Activated CD4-positive, CD25-positive, alpha-beta regulatory T cell treated with anti-CD3 and anti-CD28 coated beads, Interleukin-2, amount 50 U/mL, for 24 hours (primary cell): ENCODE measurements at regions not wholly inside any gene's neighbourhood (a gene's known extent, or its start where the extent isn't known, plus 50 kb on each side); places are given as distances from the start of the nearest gene placed in this dataset.

Experiments used
- ATAC-seq, 2 donors: fragments of 150-1000 bp; cut with Tn5 transposase; one replicate each; pipeline ENCODE4 v1.10.0; 2021; ENCODE audit warnings: mild to moderate bottlenecking in 1 of 2, moderate library complexity in 1 of 2

DNA sequence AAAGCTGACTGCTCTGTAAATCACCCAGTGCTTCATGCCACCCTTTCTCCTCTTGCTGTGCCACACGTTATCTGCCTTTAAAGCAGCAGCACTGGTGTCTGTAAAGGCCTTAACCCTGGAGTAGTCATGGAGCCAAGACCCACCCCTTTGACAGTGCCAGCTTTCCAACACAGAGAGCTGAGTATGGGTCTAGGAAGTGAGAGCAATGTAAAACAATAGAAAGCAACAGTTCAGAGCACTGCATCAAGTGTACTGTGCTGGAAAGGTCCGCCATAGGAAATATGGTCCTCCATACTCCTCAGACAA, 139.5 kb downstream of the DAD1 start:
- no peak for ATAC-seq

DNA sequence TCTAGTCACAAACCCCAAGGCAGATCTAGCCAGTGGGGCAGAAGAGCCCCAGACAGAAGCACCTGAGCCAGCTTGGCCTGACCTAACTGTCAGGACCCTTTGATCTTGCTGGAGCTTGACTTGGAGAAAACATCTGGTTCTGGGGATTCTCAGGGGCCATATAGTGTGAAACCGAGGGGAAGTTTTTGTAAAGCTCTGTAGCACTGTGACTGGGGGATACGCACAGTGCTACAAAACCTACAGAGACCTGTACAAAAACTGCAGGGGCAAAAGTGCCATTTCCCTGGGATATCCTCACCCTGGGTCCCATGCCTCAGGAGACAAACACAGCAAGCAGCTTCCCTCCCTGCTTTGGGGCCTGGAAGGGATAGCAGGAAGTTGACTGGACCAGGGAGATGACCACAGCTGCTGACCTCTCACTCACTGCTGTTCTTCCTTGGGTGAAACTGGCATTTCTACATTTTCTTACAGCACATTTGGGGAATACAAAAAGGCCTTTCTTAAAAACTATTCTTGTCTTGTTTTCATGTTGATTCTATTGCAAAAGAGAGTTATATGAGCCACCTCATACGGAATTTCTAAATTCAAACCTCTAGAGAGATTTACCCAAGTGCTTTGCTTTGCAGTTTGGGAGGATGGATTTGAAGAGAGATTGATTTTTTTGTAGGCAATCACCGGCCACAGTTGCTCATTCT, 140.0 kb downstream of the DAD1 start:
- peak in 1 of 2 donors; percentile 20 for ATAC-seq

DNA sequence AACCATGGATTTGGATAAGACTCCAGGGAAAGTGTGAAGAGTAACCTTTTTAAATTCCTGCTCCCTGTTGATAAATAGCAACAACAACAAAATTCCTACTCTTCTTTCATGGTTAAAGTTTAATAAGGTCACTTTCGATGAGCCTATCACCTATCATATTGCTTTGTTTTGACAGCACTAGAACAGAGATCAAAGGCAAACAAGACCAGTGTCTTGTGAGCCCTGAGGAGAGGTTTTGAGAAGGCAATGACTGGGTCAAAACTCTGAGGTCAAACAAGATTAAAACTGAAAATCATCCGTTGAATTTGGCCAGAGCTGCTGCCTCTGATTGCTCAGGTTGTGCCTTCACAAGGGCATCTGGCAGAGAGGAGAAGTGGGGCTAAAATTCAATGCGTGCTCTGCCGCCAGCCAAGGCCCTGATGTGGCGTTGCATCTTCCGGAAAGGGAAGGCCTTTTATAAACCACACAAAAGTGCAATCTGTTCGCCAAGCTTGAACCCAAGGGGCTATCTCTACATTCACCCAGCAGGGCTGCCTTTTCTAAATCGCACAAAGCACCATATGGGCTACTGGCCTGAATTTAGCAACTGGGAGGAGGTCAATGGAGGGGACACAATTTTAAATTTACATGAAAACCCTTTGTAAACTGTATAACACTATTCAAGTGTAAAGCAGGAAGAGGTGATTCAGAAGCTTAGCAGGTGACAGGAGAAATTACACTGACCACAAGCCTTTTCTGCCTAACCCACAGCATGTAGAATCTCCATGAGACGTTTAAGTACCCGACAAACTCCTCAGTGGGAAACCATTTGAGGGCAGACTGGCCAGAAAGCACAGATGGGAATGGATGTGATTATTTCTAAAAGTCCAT, 140.8 kb downstream of the DAD1 start:
- ATAC-seq = no peak

DNA sequence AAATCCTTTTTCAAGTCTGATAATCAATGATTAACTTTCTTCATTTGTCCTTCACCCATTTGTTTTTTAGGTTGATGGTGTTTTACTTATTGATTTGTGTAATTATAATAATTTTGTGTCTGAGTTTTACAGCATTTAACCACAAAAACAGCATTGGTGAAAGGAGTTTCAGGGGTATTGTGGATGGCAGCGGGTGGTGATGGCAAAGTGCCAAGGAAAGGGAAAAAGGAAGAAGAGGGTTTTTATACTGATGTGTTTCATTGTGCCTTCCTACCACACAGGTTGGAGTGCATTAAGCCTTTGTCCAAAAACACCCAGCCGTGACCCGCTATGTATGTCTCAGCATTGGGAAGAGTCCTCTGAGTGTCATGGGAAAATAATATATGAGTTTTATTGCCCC, 150.3 kb downstream of the DAD1 start:
- ATAC-seq = no peak

DNA sequence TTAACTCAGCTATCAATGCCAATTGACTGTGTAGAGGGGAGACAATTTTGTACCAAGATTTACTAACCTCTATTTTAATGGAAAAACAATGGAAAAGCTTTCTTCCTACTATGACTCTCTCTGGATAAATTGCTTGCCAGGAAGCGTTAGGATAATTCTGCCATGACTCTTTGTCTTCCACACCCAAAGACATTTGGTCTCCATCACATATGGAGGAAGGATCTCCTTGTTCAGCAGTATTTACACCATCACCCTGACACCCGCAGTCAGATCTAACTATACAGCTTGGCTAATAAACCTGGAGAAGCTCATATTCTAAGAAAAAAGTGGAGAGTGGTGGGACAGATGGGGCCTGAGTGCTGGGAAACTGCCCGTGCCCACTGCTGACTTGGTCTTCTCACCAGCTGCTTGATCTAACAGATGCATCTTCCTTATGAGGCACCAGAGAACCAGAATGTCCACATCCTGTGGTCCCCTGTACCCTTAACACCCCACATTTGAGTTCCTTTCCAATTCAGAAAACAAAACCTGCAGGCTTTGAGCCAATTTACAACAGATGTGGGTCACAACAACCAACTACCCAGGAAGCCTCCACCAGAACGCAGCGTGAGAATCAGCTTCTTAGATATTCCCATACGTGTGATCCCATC, 154.0 kb downstream of the DAD1 start:
- no peak for ATAC-seq

DNA sequence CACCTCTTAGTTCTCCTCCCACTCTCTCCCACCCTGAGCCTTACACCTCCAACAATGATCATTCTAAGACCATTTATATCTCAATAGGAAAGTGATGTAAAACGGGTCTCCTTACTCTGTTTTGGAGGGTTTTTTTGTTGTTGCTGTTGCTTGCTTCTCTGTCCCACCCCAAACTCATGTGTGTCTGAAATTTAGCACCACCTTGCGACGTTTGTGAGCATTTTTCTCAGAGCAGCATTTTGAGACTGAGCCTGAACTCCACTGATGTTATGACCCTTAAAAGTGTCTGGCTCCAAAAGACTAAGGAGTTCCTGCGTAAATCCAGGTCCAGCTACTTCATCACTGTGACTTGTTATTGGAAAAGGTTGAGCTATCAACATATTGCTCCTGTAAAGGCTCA, 155.0 kb downstream of the DAD1 start:
- no peak for ATAC-seq

DNA sequence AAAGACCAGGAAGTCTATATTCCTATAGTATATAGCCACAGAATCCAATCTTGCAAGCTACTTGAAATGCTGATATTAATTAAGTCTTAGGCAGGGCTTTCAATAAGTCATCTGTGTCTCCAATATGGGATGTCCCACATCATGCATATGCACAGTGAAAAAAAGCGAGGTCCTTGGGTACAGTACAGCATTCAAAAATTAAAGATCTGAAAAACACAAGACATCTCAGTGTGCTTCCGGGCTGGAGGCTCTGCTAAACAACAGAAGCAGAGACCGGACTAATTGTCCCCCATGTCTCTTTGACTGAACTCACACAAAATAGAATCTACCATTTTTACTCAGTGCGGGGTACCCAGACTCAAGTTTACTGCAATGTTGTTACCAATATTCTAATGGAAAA, 156.0 kb downstream of the DAD1 start:
- no peak for ATAC-seq

DNA sequence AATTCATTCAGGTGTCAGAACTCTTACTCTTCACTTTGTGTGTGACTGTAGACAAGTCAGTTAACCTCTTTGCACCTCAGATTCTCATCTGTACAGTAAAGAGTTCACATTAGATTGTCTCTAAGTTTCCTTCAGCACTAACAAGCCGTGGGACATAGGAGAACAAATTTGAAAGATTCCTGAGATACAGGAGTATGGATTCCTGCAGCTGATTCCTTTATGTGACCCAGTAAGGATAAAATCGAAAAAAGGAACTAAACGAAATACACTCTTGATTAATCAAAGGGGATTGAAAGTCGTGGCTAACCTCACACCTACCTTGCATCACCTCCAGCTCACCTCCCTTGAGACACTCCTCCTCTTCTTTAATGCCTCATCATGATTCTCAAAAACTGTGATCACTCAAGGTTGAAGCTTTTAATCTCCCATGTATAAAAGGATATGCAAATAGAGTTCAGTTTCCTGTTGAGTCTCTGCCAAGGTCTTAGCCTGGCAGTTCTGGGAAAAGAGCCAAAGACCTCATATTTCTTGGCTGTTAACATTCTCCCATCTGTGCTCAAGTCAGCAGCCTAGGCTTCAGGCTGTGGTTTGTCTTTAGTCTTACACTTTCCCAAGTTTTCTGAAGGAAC, 156.6 kb downstream of the DAD1 start:
- ATAC-seq = no peak

DNA sequence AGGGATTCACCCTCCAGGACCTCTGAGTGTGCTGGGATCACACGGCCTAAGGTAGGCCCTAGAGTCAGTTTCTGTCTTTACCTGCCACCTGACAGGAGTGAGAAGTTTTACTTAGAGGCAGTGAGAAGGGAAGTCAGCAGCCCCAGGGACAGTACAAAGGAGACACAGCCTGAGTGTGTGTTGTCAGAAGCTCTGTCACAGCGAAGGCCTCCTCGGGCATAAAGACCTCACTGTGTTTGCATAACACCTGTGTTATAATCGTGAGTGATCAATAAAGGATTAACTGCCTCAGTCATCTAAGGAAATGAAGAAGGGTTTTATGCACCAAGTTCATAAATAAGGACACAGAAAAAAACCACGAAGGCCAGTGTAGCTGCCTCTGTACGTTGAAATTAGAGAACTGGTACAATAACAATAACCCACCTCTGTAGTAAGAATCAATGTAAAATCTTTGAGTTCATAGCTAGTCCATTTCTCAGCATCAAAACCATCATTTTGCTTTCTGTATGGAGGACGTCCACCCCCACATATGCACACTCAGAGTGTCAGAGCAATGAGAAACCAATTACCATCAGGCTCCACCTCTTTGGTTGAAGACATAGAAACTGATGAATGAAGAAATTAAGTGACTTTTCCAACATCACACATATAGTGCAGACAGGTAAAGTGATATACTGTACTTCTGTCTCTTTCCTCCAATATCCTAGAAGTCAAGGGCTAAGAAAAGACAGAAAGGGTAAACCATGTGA, 159.3 kb downstream of the DAD1 start:
- ATAC-seq = no peak

DNA sequence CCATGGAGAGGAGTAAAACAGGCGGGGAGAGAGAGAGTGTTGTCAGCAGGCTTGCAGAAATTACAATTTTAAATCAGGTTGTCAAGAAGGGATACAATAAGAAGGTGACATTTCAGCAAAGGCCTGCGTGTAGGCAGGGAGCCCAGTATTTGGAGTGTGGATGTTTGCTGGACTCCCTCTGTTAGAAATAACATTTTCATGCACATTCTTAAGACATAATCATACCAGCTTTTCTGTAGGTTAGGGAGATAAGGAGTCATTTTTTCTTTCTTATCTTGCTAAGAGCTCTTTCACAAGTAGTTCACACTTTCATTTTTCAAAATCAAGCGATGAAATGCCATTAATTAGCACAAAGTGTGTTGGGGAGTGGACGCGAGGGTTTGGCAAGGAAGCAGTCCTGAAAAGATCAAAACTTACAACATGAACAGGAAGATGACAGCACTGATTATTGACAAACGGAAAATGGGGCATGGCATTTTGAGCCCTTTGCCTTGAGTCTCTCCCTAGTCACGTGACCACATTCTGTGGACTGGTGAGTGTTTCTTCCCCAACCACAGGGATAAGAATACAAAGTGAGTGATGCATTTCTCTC, 160.2 kb downstream of the DAD1 start:
- no peak for ATAC-seq

DNA sequence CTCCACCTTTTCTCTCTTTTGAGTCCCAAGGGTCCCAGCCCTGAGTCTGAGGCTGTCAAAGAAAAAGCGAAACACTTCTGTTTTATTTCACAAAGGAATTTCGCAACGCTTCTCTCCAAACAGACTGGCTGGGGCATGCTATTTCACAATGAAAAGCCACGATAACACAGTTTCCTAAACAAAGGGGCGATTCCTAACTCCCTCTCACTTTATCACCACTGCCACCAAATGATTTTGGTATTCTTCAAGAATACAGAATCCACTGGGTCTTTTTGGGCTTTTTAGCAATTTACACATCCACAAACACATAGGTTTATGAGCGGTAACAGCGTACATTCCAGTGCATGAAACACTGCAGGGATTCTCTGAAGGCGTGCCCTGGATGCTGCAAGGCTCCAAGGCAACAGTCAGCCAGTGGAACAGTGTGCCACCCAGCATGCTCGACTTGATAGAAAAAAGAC, 161.2 kb downstream of the DAD1 start:
- no peak for ATAC-seq

DNA sequence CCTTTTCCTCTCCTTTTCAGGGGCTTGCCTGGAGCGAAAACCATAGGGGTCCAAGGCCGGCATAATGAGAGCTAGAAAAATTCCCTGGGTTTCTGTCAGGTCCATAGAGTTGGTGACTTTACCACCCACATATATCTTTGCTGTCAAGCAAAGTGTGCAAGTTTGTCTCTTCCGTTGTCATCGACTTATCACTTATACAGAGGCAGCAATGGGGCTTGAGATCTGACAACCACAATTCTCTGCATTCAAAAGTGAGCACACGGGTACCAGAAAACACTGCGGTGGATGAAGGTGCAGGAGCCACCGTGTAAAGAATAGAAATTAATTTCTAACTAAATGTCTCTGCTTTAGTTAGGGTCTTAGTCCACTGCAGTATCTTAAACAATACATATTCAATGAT, 162.3 kb downstream of the DAD1 start:
- no peak for ATAC-seq

DNA sequence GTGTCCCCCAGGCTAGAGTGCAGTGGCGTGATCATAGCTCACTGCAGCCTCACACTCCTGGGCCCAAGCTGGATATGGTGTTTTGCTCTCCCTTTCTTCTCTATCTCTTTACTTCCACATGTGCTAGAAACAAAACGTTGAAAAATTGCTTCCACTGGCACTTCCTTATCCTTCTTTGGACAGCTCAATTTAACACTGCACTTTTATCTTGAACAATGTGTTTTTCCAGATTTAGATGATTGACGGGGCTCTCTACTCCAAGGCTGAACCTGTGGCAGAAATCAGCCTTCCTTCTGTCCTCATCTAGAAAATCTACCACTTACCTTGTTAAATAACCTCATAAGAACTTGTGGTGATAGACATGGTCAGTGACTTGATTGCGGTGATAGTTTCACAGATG, 165.1 kb downstream of the DAD1 start:
- ATAC-seq = no peak

DNA sequence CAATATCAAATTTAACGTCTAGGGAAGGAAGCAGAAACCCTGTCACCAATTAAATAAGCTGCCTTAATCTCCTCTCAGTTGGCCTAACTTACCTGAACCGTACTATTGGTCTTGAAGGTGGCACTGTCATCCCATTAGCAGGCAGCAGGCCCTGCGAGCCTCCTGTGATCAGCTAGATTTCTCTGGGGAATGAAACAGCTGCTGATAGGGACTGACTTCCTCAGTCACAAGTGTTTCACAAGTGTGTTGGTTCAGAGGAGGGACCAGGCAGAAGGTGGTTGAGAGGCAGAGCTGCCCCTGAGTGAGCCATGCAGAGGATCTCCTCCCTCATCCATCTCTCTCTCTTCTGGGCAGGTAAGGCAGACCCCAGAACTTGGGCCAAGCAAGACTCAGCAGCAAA, 166.8 kb downstream of the DAD1 start:
- ATAC-seq = no peak

DNA sequence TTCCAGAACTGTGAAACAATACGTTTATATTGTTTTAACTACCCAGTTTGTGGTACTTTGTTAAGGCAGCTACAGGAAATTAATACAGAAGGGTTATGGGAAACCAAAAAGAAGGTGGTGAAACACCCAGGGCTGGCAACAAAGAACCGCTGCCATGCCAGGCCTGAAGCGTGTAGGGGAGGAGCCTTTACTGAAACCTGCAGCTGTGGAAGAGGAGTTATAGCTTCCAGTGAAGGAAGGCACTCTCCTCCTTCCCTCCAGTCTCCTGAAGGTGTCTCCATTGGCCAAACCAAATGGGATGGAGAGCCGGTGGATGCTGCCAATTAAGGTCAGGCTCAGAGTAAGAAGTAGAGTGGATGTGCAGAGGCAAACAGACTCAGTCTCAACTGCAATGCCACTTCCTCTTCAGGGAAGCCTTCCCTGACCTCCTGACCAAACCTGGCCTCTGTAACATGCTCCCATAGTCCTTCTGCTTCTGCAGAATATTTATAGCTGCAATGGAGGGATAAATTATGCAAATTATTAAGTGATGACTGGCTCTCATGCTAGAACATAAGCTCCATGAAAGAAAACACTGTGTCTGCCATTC, 168.3 kb downstream of the DAD1 start:
- ATAC-seq = no peak

DNA sequence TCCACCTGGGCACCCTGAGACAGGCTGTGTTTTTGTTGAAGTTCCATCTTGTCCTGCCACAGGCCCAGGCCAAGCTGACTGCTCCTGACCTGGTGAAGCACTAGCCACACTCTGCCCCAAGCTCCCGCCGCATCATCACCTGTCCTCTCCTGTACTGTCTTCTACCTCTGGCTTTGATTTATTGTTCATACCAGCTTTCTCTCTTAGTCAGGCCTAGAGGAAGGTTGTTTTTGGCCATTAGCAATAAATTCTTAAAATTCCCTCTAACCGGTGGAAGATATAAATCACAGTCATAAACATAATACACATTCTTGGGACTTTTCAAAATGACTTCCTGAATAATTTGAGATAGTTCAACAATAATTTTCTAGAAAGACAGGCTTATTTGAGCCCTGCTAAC, 169.4 kb downstream of the DAD1 start:
- ATAC-seq = no peak

DNA sequence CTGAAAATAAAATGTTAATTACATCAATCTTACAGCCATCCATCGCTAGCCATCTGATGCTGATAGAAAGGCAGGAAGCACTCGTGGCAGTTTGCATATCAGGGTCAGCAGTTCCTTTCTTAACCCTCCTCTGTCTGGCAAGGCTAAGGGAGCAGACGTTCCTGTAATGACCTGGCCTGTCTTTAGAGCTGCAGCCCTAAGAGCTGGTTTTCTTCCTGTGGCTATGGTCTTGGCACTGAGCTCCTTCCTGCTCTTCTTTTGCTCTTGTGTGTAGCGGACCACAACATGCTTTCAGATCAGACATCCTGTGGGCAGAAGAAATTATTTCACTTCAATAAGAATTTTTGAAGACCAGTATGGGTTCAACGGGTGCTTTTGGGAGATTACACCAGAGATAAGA, 170.4 kb downstream of the DAD1 start:
- no peak for ATAC-seq

DNA sequence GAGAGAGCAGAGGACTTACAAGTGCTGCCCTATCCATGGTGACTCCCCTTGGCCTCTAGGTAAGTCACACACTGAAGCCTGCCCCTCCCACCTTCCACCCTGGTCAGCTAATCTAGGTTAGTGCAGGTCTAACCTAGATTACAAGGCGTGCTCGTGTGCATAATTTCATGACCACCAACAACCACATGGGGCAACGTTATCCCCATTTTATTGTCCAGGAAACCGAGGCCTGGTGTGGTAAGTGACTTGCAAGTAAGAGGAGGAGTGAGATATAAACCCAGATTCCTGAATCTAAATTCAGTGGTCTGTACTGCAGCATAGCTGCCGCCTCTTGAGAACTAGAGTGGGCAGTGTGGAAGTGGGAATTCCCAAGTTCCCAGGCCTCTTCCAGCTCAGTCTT, 171.1 kb downstream of the DAD1 start:
- ATAC-seq = no peak

DNA sequence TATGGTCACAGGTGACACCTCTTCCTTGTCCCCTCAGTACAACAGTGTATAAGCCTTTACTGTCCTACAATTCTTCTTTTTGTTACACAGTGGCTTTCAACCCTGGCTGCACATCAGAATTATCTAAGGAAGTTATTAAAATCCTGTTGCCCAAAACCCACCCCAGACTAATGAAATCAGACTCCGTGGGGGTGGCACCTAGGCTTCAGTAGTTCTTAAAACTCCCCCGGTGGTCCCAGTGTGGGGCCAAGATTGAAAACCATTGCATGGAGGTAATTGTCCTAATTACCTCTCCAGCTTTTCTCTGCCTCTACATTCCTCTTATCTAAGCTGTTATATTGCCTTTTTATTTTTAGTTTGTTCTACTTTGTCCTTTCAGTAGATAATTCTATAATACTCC, 172.8 kb downstream of the DAD1 start:
- ATAC-seq = no peak

DNA sequence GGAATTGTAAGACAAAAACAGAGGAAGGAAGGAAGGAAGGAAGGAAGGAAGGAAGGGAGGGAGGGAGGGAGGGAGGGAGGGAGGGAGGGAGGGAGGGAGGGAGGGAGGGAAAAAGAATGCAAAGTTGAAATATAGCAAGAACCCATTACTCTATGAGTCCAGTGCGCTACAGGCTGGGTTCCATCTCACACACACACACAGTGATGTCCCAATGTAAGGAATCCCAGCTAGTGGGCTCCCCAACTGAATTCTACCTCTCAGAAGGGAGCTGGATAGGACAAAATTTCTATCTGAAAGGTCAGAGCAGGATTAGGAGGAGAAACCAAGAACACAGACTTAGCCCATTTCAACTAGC, 173.4 kb downstream of the DAD1 start:
- ATAC-seq = no peak

DNA sequence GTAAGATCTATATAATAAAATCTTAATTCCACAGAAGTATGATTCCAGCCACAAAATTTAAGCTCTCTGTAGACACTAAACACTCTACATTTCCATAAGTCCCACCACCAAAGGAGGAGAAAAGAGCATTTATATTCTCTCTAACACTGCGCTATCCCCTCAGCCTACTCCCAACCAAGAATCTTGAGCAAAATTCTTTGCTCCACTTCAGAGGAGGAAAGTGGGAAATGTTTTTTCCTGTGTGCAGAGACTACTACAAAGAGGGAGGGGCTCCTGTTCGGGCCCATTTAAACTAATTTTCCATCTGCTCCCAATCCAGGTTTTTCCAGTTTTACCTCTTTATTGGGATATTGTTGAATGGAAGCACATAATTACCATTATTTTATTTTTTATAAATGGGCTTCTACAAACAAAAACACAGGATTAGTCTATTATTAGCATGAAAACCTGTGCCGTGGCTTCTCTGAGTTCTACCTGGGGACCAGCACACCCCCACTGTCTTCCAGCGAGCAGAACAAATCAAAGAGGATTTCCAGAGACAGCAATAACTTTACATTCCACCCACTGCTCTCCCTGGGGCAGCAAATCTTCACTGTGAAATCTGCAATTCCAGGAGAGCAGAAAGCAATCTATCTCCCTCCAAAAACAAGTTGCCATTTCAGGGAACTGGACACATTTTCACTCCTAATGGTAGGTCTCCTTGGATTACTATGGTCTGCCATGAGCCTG, 174.0 kb downstream of the DAD1 start:
- no peak for ATAC-seq
